Breast epithelium (tissue), 4 donors: ENCODE measurements at regions not wholly inside any gene's neighbourhood (a gene's known extent, or its start where the extent isn't known, plus 50 kb on each side); places are given as distances from the start of the nearest gene placed in this dataset.
"Not testable (repeated sequence)": the region's sequence is repeated elsewhere in the genome, so short reads cannot be mapped to it uniquely, and the experiment has no call there.

Source experiments
- DNase-seq, 2 donors: peaks; one replicate each; pipeline ENCODE4 v3.0.0-alpha.2; 2019; ENCODE audit warnings: low spot score in 2 of 2
- H3K27ac ChIP-seq, 2 donors: fragments of 200-600 bp; sonication (generic) in 1 of 2; one replicate each; pipeline ENCODE4 v1.5.1; 2016 to 2019; ENCODE audit warnings: mild to moderate bottlenecking in 1 of 2
- H3K27me3 ChIP-seq, 2 donors: fragments of 200-600 bp; sonication (generic) in 1 of 2; one replicate each; pipeline versions ENCODE4 v1.5.1 to v1.6.0; 2017 to 2019; ENCODE audit warnings: control low read depth in 1 of 2, mild to moderate bottlenecking in 1 of 2
- H3K36me3 ChIP-seq: fragments of 200-600 bp; one replicate; pipeline ENCODE4 v1.5.1; 2019
- H3K4me1 ChIP-seq, 2 donors: fragments of 200-600 bp; sonication (generic); one replicate each; pipeline ENCODE4 v1.5.1; 2016 to 2019; ENCODE audit warnings: control low read depth in 1 of 2
- H3K4me3 ChIP-seq, 3 donors: fragments of 200-600 bp; sonication (generic); 1 replicate in 2 of 3; 2 replicates in 1 of 3; pipeline ENCODE4 v1.5.1; 2016 to 2019; ENCODE audit warnings: mild to moderate bottlenecking in 3 of 3, moderate library complexity in 2 of 3
- H3K9me3 ChIP-seq, 2 donors: fragments of 200-600 bp; sonication (generic) in 1 of 2; one replicate each; pipeline ENCODE4 v1.5.1; 2016 to 2019; ENCODE audit warnings: control low read depth in 1 of 2
- POLR2A ChIP-seq: fragments of 450-650 bp; IDR thresholded peaks from one replicate; pipeline ENCODE4 v1.6.1; 2016; ENCODE audit warnings: antibody characterized with exemption, mild to moderate bottlenecking, moderate library complexity
- POLR2AphosphoS5 ChIP-seq, 3 donors: sonication (generic); formaldehyde crosslinking; IDR thresholded peaks; one replicate each; pipeline ENCODE4 v1.6.1; 2017; ENCODE audit warnings: antibody characterized with exemption in 3 of 3
- intact Hi-C: fragments of 100-400 bp; cut with DNase I; formaldehyde crosslinking; loops from one replicate; pipeline ENCODE4 v1.15.1; 2023; ENCODE audit warnings: low total_unique reads
- TF ChIP-seq, protein P1 (sequence below), 3 donors: fragments of 450-650 bp; IDR thresholded peaks; one replicate each; pipeline ENCODE4 v1.5.1; 2016 to 2017; ENCODE audit warnings: antibody characterized with exemption in 3 of 3, mild to moderate bottlenecking in 3 of 3, moderate library complexity in 3 of 3

DNA sequence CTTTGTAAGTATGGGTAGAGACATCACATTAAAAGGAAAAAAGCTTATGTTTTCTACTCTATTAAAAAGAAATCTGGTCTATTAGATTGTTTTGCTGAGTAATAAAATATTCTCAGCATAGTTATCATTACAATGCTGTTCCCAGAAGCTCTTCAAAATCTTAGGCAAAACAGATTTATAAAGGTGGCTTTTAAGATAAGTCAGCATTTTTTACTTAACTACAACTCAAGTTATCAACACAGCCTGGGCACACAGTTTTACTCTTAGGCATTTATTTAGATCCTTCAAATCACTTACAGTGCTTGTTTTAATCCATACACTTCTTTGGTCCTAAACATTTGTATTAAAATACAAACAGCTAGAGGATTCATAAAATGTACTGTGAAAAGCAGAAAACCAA lies 534.8 kb upstream of the NCAM2 start:
- TF ChIP-seq POLR2AphosphoS5 (IDR thresholded peaks at IDR 0.05) (no peak), POLR2A (no peak)
- TF ChIP-seq, protein P1, sequence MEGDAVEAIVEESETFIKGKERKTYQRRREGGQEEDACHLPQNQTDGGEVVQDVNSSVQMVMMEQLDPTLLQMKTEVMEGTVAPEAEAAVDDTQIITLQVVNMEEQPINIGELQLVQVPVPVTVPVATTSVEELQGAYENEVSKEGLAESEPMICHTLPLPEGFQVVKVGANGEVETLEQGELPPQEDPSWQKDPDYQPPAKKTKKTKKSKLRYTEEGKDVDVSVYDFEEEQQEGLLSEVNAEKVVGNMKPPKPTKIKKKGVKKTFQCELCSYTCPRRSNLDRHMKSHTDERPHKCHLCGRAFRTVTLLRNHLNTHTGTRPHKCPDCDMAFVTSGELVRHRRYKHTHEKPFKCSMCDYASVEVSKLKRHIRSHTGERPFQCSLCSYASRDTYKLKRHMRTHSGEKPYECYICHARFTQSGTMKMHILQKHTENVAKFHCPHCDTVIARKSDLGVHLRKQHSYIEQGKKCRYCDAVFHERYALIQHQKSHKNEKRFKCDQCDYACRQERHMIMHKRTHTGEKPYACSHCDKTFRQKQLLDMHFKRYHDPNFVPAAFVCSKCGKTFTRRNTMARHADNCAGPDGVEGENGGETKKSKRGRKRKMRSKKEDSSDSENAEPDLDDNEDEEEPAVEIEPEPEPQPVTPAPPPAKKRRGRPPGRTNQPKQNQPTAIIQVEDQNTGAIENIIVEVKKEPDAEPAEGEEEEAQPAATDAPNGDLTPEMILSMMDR (IDR thresholded peaks at IDR 0.05): no peak
- no peak overlapping the region for H3K4me3 ChIP-seq
- H3K27me3 ChIP-seq: no peaks in the 10 kb centered on the region
- no peaks in the 10 kb centered on the region for H3K36me3 ChIP-seq
- no peaks in the 10 kb centered on the region for H3K9me3 ChIP-seq
- intact Hi-C loops: no loop called here
- H3K4me1 ChIP-seq: no peaks in the 10 kb centered on the region
- no peak overlapping the region for H3K27ac ChIP-seq
- DNase-seq: no peak

- intact Hi-C loops: no loop called here
- TF ChIP-seq POLR2AphosphoS5 (IDR thresholded peaks at IDR 0.05) (no peak), POLR2A (no peak)
- TF ChIP-seq, protein P1 (IDR thresholded peaks at IDR 0.05): no peak
- H3K36me3 ChIP-seq: no peaks in the 10 kb centered on the region
- H3K27me3 ChIP-seq: no peaks in the 10 kb centered on the region
- no peaks in the 10 kb centered on the region for H3K9me3 ChIP-seq
- H3K4me1 ChIP-seq: no peaks in the 10 kb centered on the region
- H3K27ac ChIP-seq: no peak overlapping the region
- no peak overlapping the region for H3K4me3 ChIP-seq
- no peak for DNase-seq
Measured at GRCh38 chr21:20469361-20469760, 528.8 kb upstream of the NCAM2 start.

DNA sequence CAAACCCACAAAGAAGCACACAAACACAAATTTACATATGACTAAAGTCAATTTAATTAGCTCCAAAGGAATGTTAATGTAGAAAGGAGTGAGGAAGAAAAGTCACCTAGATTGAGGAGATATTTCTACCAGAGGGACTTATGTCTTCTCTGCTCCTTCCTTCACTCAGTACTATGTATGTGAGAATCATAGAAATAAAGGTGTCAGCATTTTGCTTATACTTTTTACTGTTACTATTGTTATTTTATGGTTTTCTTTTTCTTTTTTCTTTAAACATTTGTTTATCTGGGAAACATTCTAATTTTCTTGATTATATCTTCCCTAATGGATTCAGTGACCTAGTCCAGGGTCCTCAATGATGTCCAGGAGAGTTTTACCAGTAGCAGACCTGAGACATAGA lies 511.9 kb upstream of the NCAM2 start:
- Histone ChIP-seq H3K4me1 (no peaks in the 10 kb centered on the region), H3K36me3 (no peaks in the 10 kb centered on the region), H3K27me3 (no peaks in the 10 kb centered on the region), H3K9me3 (no peaks in the 10 kb centered on the region), H3K4me3 (no peak overlapping the region), H3K27ac (no peak overlapping the region)
- TF ChIP-seq POLR2A: no peak
- TF ChIP-seq, protein P1 (IDR thresholded peaks at IDR 0.05): no peak
- TF ChIP-seq POLR2AphosphoS5 (IDR thresholded peaks at IDR 0.05): no peak
- DNase-seq: no peak
- intact Hi-C loops: no loop called here

DNA sequence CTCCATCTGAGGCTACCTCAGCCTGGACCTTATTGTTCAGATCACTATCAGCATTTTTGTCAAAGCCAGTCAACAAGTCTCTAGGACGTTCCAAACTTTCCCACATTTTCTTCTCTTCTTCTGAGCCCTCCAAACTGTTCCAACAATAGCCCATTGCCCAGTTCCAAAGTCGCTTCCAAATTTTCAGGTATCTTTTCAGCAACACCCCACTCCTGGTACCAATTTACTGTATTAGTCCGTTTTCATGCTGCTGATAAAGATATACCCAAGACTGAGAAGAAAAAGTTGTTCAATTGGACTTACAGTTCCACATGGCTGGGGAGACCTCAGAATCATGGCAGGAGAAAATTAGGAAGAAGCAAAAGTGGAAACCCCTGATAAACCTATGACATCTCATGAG lies 495.3 kb upstream of the NCAM2 start:
- H3K27me3 ChIP-seq, intact Hi-C loops, H3K4me1 ChIP-seq, H3K36me3 ChIP-seq, DNase-seq, H3K4me3 ChIP-seq, H3K27ac ChIP-seq: not testable (repeated sequence)
- peaks cover 14 to 22% of the 10 kb centered on the region in 2 donors for H3K9me3 ChIP-seq

GRCh38 chr21:20507783-20508182 lies 490.4 kb upstream of the NCAM2 start:
- Histone ChIP-seq H3K4me1 (no peaks in the 10 kb centered on the region), H3K36me3 (no peaks in the 10 kb centered on the region), H3K9me3 (peaks cover 6 to 7% of the 10 kb centered on the region in 2 donors), H3K27me3 (no peaks in the 10 kb centered on the region), H3K27ac (no peak overlapping the region), H3K4me3 (no peak overlapping the region)
- TF ChIP-seq POLR2A (no peak), POLR2AphosphoS5 (IDR thresholded peaks at IDR 0.05) (no peak)
- TF ChIP-seq, protein P1 (IDR thresholded peaks at IDR 0.05): no peak
- intact Hi-C loops: no loop called here
- DNase-seq: no peak

DNA sequence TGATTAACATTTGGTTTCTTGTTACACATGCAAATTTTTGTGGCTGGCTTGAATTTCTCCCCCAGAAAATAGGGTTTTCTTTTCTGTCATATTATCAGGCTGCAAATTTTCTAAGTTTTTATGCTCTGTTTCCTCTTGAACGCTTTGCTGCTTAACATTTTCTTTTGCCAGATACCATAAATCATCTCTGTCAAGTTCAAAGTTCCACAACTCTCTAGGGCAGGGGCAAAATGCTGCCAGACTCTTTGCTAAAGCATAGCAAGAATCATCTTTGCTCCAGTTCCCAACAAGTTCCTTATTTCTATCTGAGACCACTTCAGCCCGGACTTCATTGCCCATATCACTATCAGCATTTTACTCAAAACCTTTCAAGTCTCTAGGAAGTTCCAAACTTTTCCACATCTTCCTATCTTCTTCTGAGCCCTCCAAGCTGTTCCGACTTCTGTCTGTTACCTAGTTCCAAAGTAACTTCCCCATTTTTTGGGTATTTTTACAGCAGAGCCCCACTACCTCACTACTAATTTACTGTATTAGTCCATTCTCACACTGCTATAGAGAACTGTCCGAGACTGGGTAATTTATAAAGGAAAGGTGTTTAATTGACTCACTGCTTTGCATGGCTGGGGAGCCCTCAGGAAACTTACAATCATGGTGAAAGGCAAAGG lies 486.9 kb upstream of the NCAM2 start:
- DNase-seq: no peak
- intact Hi-C loops: no loop called here
- H3K9me3 ChIP-seq: no peaks in the 10 kb centered on the region
- no peaks in the 10 kb centered on the region for H3K27me3 ChIP-seq
- H3K27ac ChIP-seq: no peak overlapping the region
- no peak overlapping the region for H3K4me3 ChIP-seq
- no peaks in the 10 kb centered on the region for H3K36me3 ChIP-seq
- TF ChIP-seq POLR2A: no peak
- TF ChIP-seq POLR2AphosphoS5 (IDR thresholded peaks at IDR 0.05): no peak
- TF ChIP-seq, protein P1 (IDR thresholded peaks at IDR 0.05): no peak
- H3K4me1 ChIP-seq: no peaks in the 10 kb centered on the region
